ENCODE measurements at regions not wholly inside any gene's neighbourhood (a gene's known extent, or its start where the extent isn't known, plus 50 kb on each side); places are given as distances from the start of the nearest gene placed in this dataset.

GRCh38 chr4:33941854-33942253 is 2302.5 kb downstream of the ARAP2 start:
- TF ChIP-seq POLR2A (IDR thresholded peaks at IDR 0.05) (no peak), CTCF (IDR thresholded peaks at IDR 0.05) (no peak)
